WTC11 (cell line): ENCODE measurements at regions not wholly inside any gene's neighbourhood (a gene's known extent, or its start where the extent isn't known, plus 50 kb on each side); places are given as distances from the start of the nearest gene placed in this dataset.

ENCODE experiments used
- ATAC-seq: fragments of 200-7000 bp; cut with Tn5 transposase; 2 replicates; pipeline ENCODE4 v1.10.0; 2021; ENCODE audit warnings: mild to moderate bottlenecking, moderate library complexity
- CTCF ChIA-PET: fragments of 300-600 bp; sonication (Branson Sonifier 250); formaldehyde crosslinking; loops from one replicate; lab custom pipeline; 2021; ENCODE audit warnings: antibody characterized with exemption; lab: Charles Lee
- POLR2A ChIA-PET: fragments of 350-600 bp; sonication (Branson Sonifier 250); formaldehyde crosslinking; loops from one replicate; lab custom pipeline; 2021; ENCODE audit warnings: antibody characterized with exemption; lab: Charles Lee
- DNase-seq: peaks from one replicate; pipeline ENCODE4 v3.0.0; 2021; ENCODE audit warnings: low spot score
- H3K27ac Mint-ChIP-seq: 2 replicates; pipeline ENCODE4 v1.8.0; 2021; ENCODE audit warnings: mixed read lengths
- H3K27me3 Mint-ChIP-seq: 2 replicates; pipeline ENCODE4 v1.8.0; 2021; ENCODE audit warnings: low read depth, mild to moderate bottlenecking, moderate library complexity, mixed read lengths
- H3K36me3 Mint-ChIP-seq: 2 replicates; pipeline ENCODE4 v1.8.0; 2021; ENCODE audit warnings: mixed read lengths
- H3K4me1 Mint-ChIP-seq: 2 replicates; pipeline ENCODE4 v1.8.0; 2022; ENCODE audit warnings: mixed read lengths
- H3K4me3 Mint-ChIP-seq: 2 replicates; pipeline ENCODE4 v1.8.0; 2021; ENCODE audit warnings: mild to moderate bottlenecking, moderate library complexity, mixed read lengths
- H3K9me3 Mint-ChIP-seq: 2 replicates; pipeline ENCODE4 v1.8.0; 2021; ENCODE audit warnings: mixed read lengths
- ATF1 ChIP-seq: sonication (generic); formaldehyde crosslinking; IDR thresholded peaks from 2 replicates; pipeline ENCODE4 v1.8.1; 2023; ENCODE audit warnings: mild to moderate bottlenecking, moderate library complexity, missing genetic modification reagents
- EMX1 ChIP-seq: fragments of 250-450 bp; sonication (Bioruptor Pico); IDR thresholded peaks from 2 replicates; pipeline ENCODE4 v1.8.0; 2021; ENCODE audit warnings: mild to moderate bottlenecking
- FOXJ3 ChIP-seq: sonication (generic); formaldehyde crosslinking; IDR thresholded peaks from 2 replicates; pipeline ENCODE4 v1.9.0; 2021; ENCODE audit warnings: missing genetic modification reagents, mild to moderate bottlenecking, borderline replicate concordance
- HMGA2 ChIP-seq: fragments of 250-450 bp; sonication (Bioruptor Pico); IDR thresholded peaks from 2 replicates; pipeline ENCODE4 v1.4.0; 2021; ENCODE audit warnings: mild to moderate bottlenecking, moderate library complexity
- IRF2 ChIP-seq: sonication (generic); formaldehyde crosslinking; IDR thresholded peaks from 2 replicates; pipeline ENCODE4 v1.8.0; 2022; ENCODE audit warnings: low read depth, missing genetic modification reagents, borderline replicate concordance
- KAT7 ChIP-seq: sonication (generic); formaldehyde crosslinking; IDR thresholded peaks from 2 replicates; pipeline ENCODE4 v1.8.1; 2023; ENCODE audit warnings: missing genetic modification reagents, mild to moderate bottlenecking, borderline replicate concordance
- MYBL2 ChIP-seq: sonication (generic); formaldehyde crosslinking; IDR thresholded peaks from 2 replicates; pipeline ENCODE4 v1.8.1; 2023; ENCODE audit warnings: mild to moderate bottlenecking, moderate library complexity, missing genetic modification reagents
- NFYB ChIP-seq: sonication (generic); formaldehyde crosslinking; conservative IDR thresholded peaks from 2 replicates; pipeline ENCODE4 v1.8.0; 2022; ENCODE audit warnings: low read depth, missing genetic modification reagents
- SMAD3 ChIP-seq: sonication (generic); formaldehyde crosslinking; IDR thresholded peaks from 2 replicates; pipeline ENCODE4 v1.8.0; 2022; ENCODE audit warnings: missing genetic modification reagents, mild to moderate bottlenecking, borderline replicate concordance
- SOX15 ChIP-seq: fragments of 250-450 bp; sonication (Bioruptor Pico); IDR thresholded peaks from 2 replicates; pipeline ENCODE4 v1.9.0; 2021; ENCODE audit warnings: mild to moderate bottlenecking
- SP1 ChIP-seq: sonication (generic); formaldehyde crosslinking; conservative IDR thresholded peaks from 2 replicates; pipeline ENCODE4 v1.8.1; 2022; ENCODE audit warnings: missing genetic modification reagents
- TEAD1 ChIP-seq: sonication (generic); formaldehyde crosslinking; IDR thresholded peaks from 2 replicates; pipeline ENCODE4 v1.8.0; 2022; ENCODE audit warnings: mild to moderate bottlenecking, missing genetic modification reagents
- ZNF121 ChIP-seq: sonication (generic); formaldehyde crosslinking; IDR thresholded peaks from 2 replicates; pipeline ENCODE4 v1.8.0; 2023; ENCODE audit warnings: missing genetic modification reagents
- ZNF232 ChIP-seq: sonication (generic); formaldehyde crosslinking; IDR thresholded peaks from 2 replicates; pipeline ENCODE4 v1.8.0; 2022; ENCODE audit warnings: mild to moderate bottlenecking, missing genetic modification reagents
- ZNF317 ChIP-seq: sonication (generic); formaldehyde crosslinking; IDR thresholded peaks from 2 replicates; pipeline ENCODE4 v1.8.1; 2023; ENCODE audit warnings: low read depth, mild to moderate bottlenecking, moderate library complexity, missing genetic modification reagents, borderline replicate concordance
- ZNF396 ChIP-seq: fragments of 250-450 bp; sonication (Bioruptor Pico); IDR thresholded peaks from 2 replicates; pipeline ENCODE4 v1.8.0; 2021; ENCODE audit warnings: mild to moderate bottlenecking, moderate library complexity, borderline replicate concordance
- TF ChIP-seq, protein P1 (sequence below): fragments of 250-450 bp; sonication (Bioruptor Pico); IDR thresholded peaks from 2 replicates; pipeline ENCODE4 v1.9.0; 2021; ENCODE audit warnings: mild to moderate bottlenecking, borderline replicate concordance
- TF ChIP-seq, protein P2 (sequence below): sonication (generic); formaldehyde crosslinking; IDR thresholded peaks from 2 replicates; pipeline ENCODE4 v1.8.0; 2022; ENCODE audit warnings: mild to moderate bottlenecking, missing genetic modification reagents
- TF ChIP-seq, protein P3 (sequence below): sonication (generic); formaldehyde crosslinking; conservative IDR thresholded peaks from 2 replicates; pipeline ENCODE4 v1.8.1; 2023; ENCODE audit warnings: mild to moderate bottlenecking, low read depth, missing genetic modification reagents, moderate library complexity
- TF ChIP-seq, protein P4 (sequence below): fragments of 200-600 bp; IDR thresholded peaks from 2 replicates; pipeline ENCODE4 v1.8.0; 2022; ENCODE audit warnings: antibody characterized with exemption

DNA sequence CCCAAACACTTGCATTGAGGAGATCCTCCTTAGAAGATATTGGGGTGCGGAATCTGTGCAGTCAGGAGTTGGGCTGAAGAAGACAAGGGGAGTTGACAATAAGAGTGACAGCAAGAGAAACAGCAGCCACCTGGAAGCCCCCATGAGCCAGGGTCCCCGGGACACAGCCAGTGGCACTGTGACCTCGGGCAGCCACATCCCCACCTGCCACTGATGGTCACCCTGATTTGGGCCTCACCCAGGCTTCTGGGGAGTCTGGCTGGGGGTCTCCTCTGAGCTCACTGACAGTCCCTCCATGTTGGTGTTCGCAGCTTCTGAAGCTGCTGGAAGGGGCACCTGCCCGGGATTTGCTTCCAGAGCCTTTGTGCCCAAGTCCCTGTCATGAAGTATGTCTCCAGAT lies 123.5 kb downstream of the TTLL2 start (continued):
- no peak for TF ChIP-seq ZNF396 (CRISPR knock-in tag)
- TF ChIP-seq TEAD1 (CRISPR knock-in tag) = no peak
- TF ChIP-seq, protein P1, sequence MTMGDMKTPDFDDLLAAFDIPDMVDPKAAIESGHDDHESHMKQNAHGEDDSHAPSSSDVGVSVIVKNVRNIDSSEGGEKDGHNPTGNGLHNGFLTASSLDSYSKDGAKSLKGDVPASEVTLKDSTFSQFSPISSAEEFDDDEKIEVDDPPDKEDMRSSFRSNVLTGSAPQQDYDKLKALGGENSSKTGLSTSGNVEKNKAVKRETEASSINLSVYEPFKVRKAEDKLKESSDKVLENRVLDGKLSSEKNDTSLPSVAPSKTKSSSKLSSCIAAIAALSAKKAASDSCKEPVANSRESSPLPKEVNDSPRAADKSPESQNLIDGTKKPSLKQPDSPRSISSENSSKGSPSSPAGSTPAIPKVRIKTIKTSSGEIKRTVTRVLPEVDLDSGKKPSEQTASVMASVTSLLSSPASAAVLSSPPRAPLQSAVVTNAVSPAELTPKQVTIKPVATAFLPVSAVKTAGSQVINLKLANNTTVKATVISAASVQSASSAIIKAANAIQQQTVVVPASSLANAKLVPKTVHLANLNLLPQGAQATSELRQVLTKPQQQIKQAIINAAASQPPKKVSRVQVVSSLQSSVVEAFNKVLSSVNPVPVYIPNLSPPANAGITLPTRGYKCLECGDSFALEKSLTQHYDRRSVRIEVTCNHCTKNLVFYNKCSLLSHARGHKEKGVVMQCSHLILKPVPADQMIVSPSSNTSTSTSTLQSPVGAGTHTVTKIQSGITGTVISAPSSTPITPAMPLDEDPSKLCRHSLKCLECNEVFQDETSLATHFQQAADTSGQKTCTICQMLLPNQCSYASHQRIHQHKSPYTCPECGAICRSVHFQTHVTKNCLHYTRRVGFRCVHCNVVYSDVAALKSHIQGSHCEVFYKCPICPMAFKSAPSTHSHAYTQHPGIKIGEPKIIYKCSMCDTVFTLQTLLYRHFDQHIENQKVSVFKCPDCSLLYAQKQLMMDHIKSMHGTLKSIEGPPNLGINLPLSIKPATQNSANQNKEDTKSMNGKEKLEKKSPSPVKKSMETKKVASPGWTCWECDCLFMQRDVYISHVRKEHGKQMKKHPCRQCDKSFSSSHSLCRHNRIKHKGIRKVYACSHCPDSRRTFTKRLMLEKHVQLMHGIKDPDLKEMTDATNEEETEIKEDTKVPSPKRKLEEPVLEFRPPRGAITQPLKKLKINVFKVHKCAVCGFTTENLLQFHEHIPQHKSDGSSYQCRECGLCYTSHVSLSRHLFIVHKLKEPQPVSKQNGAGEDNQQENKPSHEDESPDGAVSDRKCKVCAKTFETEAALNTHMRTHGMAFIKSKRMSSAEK = no peak
- TF ChIP-seq, protein P2, sequence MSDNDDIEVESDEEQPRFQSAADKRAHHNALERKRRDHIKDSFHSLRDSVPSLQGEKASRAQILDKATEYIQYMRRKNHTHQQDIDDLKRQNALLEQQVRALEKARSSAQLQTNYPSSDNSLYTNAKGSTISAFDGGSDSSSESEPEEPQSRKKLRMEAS (CRISPR knock-in tag) = no peak

DNA sequence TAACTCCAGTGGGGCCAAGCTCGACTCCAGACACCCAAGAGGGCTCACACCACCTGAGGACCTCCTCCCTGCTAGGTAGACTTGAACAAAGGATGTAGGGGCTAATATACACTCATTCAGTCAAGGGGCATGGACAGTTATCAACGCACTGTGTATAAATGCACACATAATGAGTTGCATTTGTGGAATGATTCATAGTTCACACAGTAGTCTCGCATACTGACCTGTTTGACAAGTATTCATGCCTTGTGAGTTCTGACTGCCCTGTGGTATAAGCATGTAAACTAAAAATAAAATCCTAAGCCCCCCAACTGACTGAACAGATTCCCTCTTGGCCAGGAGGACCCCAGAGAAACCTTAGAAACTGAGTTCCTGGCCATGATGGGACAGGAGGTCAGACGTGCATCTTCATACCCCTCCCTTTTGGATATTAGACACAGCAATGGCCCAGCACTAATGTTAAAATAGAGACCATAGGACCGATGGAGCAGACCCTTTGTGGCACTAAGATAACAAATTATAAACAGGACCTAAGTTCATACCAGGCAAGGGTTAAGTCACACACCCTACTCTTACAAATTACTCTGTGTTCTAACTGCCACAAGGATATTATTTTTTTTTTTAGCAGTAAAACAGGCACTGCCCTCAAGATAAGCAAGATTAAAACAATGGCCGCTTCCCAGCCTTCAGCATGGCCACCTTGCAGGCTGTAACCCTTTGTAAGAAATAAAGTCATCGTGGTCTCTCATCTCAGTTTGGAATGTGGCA lies 124.4 kb downstream of the TTLL2 start:
- Mint-ChIP-seq H3K27me3 (no peaks in the 10 kb centered on the region), H3K27ac (no peak overlapping the region), H3K9me3 (peaks cover 8% of the 10 kb centered on the region), H3K36me3 (no peaks in the 10 kb centered on the region), H3K4me1 (peaks cover 26% of the 10 kb centered on the region), H3K4me3 (no peak overlapping the region)
- TF ChIP-seq ZNF317 (CRISPR knock-in tag) (no peak), IRF2 (CRISPR knock-in tag) (no peak), ZNF121 (CRISPR knock-in tag) (no peak), EMX1 (CRISPR knock-in tag) (no peak), KAT7 (CRISPR knock-in tag) (no peak), SOX15 (CRISPR knock-in tag) (no peak), ATF1 (no peak), MYBL2 (CRISPR knock-in tag) (no peak), NFYB (CRISPR knock-in tag) (no peak), FOXJ3 (CRISPR knock-in tag) (no peak), ZNF232 (CRISPR knock-in tag) (no peak), SMAD3 (CRISPR knock-in tag) (no peak)
- TF ChIP-seq, protein P3, sequence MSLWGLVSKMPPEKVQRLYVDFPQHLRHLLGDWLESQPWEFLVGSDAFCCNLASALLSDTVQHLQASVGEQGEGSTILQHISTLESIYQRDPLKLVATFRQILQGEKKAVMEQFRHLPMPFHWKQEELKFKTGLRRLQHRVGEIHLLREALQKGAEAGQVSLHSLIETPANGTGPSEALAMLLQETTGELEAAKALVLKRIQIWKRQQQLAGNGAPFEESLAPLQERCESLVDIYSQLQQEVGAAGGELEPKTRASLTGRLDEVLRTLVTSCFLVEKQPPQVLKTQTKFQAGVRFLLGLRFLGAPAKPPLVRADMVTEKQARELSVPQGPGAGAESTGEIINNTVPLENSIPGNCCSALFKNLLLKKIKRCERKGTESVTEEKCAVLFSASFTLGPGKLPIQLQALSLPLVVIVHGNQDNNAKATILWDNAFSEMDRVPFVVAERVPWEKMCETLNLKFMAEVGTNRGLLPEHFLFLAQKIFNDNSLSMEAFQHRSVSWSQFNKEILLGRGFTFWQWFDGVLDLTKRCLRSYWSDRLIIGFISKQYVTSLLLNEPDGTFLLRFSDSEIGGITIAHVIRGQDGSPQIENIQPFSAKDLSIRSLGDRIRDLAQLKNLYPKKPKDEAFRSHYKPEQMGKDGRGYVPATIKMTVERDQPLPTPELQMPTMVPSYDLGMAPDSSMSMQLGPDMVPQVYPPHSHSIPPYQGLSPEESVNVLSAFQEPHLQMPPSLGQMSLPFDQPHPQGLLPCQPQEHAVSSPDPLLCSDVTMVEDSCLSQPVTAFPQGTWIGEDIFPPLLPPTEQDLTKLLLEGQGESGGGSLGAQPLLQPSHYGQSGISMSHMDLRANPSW = no peak
- ATAC-seq = no peak
- ChIA-PET CTCF (no interaction called here), POLR2A (no interaction called here)
- DNase-seq = no peak

DNA sequence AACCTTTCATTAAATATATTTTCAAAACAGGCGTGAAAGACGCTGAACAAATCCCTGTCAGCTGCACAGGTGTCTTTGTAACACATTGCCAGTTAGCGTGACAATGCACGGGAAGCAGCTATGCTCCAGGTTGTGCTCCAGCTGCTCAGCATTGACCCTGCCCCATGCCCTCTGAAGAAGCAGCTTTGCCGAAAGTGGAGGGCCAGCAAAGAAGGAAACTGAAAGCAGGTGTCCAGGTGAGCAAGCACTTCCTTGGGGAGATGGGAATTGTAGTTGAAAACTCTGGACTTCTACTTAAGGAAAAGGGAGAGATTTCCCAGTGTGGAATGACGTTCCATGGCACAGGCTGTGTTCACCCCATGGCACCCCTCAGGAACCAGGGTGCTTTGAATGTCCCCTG lies 125.7 kb downstream of the TTLL2 start:
- CTCF ChIA-PET = no interaction called here
- TF ChIP-seq TEAD1 (CRISPR knock-in tag) (no peak), SP1 (CRISPR knock-in tag) (no peak), HMGA2 (no peak), ZNF232 (CRISPR knock-in tag) (no peak)
- TF ChIP-seq, protein P4, sequence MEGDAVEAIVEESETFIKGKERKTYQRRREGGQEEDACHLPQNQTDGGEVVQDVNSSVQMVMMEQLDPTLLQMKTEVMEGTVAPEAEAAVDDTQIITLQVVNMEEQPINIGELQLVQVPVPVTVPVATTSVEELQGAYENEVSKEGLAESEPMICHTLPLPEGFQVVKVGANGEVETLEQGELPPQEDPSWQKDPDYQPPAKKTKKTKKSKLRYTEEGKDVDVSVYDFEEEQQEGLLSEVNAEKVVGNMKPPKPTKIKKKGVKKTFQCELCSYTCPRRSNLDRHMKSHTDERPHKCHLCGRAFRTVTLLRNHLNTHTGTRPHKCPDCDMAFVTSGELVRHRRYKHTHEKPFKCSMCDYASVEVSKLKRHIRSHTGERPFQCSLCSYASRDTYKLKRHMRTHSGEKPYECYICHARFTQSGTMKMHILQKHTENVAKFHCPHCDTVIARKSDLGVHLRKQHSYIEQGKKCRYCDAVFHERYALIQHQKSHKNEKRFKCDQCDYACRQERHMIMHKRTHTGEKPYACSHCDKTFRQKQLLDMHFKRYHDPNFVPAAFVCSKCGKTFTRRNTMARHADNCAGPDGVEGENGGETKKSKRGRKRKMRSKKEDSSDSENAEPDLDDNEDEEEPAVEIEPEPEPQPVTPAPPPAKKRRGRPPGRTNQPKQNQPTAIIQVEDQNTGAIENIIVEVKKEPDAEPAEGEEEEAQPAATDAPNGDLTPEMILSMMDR = no peak
- H3K4me3 Mint-ChIP-seq = no peak overlapping the region
- peaks cover 13% of the 10 kb centered on the region for H3K4me1 Mint-ChIP-seq
- H3K27ac Mint-ChIP-seq = no peak overlapping the region
- POLR2A ChIA-PET = no interaction called here
- H3K27me3 Mint-ChIP-seq = no peaks in the 10 kb centered on the region
- DNase-seq (no peak), ATAC-seq (no peak)
- peaks cover 8% of the 10 kb centered on the region for H3K9me3 Mint-ChIP-seq
- no peaks in the 10 kb centered on the region for H3K36me3 Mint-ChIP-seq
